NCI-H345 treated with DMSO at 0.1 percent for 48 hours (cell line): ENCODE measurements at regions not wholly inside any gene's neighbourhood (a gene's known extent, or its start where the extent isn't known, plus 50 kb on each side); places are given as distances from the start of the nearest gene placed in this dataset.

Source experiments
- DNase-seq: peaks from one replicate; lab custom pipeline; 2025; ENCODE audit not compliant: unreplicated experiment; lab: John Stamatoyannopoulos, UW

DNA sequence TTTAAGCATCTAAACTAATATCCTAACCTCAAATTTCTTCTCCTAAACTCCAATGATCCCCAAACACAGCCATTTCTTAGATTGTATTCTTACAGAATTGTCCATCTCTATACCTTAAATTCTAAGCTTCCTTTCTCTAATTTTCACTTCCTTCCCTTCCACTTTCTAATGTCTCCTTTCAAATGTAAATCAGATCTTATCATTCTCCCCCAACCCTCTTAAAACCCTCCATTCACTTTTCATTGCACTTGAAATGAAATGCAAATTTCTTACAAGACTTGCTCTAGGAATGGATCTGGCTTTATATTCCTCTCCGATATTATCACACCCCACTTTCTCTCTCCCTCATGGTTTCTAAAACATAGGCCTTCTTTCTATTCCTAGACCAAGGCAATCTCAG, 534.6 kb downstream of the LMO4 start:
- DNase-seq: no peak

DNA sequence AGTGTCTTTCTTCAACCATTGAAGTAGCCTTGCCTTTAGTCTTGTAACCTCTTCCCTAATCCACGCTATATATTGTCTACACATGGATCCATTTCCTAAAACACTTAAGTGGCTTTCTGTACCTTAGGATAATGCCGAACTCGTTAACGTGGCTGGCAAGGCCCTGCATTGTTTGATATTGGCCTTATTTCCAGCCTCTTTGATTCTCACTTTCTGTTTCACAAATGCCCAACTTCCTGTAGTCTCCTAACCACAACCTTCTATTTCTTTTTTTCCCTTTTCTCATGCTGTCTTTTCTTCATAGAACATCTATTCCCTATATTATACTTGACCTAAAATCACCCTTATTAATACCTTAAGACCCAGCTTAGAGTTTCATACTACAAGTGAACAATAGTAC, 536.0 kb downstream of the LMO4 start:
- no peak for DNase-seq

DNA sequence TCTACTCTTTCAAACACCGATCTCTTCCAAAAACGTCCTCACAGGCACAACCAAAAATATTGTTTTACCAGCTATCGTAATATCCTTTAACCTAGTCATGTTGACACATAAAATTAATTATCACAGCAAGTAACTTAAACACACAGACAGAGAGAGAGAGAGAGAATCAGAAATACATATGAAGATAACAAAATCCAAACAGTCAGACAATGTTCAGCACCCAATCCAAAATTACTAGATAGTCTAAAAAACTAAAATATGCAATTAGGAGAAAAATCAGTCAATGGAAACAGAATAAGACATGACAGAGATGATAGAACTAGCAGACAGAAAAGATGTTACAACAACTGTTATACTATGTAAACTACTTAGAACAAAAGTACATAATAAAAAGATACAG, 537.7 kb downstream of the LMO4 start:
- DNase-seq: no peak

DNA sequence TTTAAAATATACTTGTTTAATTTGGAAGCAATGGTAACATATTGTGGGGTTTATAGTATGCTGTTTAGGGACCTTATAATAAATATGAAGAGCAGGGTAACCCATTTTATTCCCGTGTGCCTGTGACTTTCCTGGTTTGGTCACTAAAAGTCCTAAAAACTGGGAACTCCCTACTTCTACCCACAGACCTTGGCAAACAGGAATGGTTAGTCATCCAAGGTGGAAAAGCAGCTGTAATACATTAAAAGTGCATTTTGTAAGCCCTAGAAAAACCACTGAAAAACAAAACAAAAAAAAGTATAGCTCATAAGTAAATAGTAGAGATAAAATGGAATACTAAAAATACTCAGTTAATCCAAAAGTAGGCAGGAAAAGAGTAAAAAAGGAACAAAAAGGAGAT, 538.9 kb downstream of the LMO4 start:
- DNase-seq: no peak

DNA sequence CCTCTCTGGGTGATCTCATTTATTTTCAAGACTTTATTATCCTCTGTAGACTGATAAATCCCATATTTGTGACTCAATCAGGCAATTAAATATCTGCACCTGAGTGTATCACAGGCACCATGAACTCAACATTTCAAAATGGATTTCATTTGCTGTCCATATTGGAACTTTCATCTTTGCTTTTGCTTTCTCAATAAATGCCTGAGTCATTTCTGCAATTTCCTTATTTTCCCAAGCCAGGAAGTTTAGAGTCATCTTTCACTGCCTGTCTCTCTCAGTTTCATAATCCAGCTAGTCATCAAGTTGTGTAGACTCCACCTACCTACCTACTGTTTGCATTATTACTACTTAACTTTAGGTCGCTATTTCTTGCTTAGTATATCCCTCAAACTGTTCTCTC, 540.9 kb downstream of the LMO4 start:
- no peak for DNase-seq

DNA sequence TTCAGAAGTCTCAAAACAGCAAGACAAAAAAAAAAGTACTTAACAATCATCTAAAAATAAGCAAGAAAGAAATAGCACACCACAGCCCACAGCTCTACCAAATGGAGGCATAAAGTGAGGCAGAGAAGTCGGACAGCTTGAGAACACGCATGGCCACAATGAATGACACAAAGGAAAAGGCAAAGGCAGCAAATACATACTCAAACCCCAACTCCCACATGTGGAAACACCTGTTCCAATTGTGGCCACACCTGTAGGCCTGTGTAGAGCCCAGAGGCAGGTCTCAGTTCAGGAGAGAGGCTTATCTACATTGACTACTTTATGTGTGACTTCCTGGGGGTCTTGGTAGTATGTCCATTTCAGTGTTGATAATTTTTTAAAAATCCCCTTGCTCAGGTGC, 543.5 kb downstream of the LMO4 start:
- DNase-seq: no peak

DNA sequence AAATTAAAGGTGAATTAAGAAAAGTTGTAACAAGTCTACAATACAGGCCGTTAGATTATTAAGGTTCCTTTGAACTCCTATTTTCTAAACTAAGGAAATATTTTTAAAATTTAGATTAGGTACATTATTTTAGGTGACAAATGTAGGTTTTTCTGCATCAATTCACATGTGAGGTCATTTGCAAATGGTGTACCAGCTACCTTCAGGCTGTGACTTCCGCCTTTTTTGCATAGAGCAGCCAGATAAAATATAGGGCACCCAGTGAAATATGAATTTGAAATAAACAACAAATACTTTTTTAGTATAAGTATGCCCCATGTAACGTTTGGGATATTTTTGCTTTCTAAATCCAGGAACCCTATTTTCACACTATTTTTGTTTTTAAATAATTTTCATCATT, 544.0 kb downstream of the LMO4 start:
- no peak for DNase-seq

DNA sequence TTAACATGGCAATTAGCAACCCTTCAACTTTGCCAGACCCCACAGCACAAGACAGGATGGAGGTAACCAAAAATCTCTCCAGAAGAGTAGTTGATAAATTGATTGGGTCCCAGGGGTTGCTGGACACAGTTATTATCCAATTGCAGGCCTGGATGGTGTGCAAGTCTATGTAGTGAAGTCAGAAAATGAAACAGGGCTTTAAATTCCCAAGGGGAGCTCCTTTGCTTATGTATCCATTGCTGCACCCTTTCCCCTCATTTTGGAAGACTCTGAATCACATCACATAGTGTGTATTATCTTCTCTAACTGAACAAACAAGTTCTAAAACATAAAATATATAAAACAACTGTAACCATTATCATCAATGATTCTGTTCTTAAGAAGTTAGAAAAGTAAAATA, 550.2 kb downstream of the LMO4 start:
- DNase-seq: no peak

DNA sequence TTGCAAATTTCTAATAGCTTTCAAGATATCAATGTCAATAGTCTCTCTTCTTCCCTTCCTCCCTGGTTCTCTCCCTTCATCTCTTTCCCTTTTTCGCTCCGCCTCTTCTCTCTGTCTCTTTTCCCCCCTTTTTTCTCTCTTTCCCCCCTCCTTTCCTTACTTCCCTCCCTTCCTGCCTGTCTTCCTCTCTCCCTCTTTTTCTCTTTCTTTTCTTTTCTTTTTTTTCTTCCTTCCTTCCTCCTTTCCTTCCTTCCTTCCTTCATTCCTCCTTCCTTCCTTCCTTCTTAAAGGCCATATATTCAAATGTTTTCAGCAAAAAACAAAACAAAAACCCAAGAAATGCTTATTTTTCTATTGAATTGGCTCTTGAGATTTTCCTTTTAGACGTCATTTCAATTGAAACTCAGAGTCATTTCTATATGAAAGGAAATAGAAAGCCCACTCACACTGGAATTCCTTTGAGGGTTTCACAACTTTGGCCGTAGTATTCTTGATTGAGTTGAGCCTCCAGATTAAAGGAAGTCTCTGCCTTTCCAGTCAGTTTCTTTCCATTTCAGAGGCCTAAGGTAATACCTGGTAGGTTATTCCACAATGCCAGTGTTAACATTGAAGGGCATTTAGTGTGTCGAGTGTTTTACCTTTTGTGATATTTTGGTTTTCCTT, 551.5 kb downstream of the LMO4 start:
- DNase-seq: no peak

DNA sequence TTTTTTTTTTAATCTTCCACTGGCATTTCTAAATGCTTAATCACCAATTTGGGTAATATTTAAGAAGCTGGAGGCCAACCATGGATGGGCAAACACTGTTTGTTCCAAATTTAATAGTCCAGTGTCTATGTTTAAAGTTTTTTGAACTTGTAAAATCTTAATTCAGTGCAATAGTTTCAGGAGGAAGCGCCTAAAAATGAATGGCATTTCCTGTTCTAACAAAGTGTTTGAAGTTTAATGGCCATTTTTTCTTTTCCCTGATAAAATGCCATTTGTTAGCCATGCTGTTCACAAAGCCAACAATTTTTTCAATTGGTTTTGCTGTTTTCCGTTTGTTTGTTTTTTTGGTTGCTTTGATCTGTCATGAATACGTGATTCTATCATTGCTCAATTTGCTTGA, 552.1 kb downstream of the LMO4 start:
- DNase-seq: no peak

DNA sequence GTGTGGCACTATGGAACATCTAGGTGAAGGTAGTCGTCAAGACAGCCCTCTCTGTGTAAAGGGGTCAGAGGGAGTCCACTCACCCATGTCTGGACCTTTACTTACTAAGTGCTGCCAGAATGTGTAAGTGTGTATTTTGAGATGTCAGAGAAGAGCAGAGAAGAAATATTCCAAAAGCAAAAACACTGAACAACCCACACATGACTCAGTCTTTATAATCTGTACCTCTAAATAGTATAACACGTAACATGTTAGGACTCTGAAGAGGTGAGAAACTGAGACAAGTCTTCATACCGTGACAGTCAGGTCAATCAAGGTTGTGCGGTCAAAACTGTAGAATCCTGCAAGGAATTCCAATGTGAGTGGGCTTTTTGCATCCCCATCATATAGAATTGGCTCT, 555.2 kb downstream of the LMO4 start:
- no peak for DNase-seq

DNA sequence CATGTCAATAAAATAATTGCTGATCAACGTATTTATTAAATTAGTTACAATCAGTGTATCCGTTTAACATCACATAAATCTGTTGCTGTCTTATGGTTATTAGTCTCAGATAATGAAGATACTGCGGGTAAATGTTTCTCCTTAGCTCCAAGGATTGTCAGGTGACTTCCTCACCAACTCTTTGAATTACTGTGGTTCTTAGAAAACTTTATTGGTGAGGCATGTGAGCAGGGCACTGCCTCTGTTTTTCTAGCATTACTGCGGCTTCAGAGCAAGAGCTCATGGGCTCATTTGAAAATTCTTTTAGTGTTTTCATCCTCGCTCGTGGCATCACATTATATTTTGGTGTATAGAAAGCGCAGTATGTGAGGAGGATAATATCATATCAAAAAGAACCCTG, 555.9 kb downstream of the LMO4 start:
- no peak for DNase-seq

DNA sequence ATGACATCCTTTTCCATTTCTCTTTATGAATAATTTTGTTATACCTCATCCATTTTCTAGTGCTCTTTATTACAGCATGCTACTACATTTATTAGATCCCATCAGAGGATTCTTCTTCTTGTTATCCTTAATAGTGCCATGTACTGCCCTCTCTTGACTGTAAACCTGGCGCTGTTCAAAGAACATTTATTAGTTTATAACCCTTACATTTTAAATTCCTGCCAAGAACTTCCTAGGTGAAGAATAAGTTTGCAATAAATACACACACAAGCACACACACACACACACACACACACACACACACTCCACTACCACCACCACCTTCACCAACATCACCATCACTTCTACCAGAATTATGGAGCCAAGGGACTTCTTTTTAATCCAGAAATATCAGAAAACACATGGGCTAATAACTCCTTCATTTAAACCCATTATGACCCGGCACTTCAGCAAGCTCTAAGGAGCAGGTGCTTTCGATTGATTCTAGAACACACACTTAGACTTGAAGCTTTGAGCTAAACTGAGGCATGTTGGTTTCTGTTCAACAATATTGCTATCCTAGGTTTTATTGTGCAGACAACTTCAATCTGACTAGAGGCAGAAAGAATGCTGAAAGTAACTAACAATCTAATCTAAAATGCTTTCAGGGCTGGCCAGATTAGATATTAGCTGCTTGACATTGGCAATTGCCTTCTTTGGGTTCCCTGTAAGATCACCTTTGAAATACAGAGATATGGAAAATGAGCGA, 556.8 kb downstream of the LMO4 start:
- DNase-seq: no peak

DNA sequence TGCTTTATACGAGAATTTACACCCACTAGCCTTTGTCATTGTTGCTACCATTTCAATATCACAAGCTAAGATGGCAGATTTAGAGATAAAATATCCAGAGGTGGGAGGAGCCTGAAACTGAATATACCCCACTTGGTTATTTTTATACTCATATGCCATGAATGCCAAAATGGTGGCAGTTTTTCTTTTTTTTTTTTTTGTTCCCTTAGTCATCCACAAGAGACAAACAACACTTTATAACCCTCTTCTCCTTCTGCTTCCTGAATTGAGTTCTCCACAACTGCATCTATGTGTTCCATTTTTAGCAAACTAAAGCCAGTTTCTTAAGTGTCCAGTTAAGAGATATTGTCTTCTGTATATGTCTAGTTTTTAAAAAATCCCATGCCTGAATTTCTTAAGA, 558.4 kb downstream of the LMO4 start:
- no peak for DNase-seq

DNA sequence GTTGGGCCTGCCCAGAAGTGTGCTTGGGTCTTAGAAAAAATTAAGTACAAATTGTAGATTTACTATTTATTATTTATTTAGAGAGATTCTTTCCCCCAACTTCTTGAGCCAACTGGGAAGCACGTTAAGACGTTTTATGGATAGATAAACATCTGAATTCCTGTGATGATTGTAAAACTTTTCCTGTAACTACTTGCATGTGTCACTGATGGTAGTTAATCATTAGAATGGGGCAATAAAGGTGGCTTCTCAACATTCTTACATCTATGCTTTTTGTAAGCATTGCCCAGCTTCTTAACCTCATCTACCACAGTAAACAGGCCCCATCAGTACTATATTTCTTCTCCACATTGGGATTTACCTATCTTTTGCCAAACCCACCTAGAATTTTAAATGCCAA, 559.8 kb downstream of the LMO4 start:
- no peak for DNase-seq

DNA sequence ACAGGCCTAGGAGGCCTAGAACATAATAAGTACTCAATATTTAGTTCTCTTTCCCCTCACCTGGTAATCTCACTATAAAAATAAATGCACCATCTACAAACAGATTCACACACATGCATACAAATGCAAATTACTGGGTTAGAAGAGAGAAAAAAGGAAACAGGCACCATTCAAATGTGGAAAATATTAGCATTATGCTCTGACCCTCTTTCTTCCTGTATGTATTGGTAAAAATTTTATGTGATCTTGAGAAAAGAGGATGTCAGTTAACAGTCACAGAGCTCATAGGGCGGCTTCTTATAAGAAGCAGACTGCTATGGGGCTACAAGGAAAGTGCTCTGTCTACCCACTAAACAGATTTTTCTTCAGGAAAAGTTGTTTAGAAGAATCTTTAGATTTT, 565.4 kb downstream of the LMO4 start:
- DNase-seq: no peak

DNA sequence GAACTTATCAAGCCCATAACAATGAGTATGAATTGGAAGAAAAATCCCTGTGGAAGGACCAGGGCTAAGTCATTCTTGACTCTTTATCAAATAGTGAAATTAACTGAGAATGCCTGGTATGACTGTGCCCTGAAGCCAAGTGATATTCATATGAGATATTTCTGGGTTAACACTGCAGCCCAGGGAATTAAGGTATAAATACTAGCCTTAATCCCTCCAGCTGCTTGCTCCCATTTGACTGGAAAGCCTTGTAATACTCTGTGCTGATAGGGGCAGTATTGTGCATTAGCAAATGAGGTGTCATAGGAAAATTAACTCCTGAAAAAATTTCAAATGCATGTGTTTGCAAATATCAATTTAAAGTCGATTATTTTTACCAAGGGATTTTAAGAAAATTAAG, 568.8 kb downstream of the LMO4 start:
- no peak for DNase-seq

DNA sequence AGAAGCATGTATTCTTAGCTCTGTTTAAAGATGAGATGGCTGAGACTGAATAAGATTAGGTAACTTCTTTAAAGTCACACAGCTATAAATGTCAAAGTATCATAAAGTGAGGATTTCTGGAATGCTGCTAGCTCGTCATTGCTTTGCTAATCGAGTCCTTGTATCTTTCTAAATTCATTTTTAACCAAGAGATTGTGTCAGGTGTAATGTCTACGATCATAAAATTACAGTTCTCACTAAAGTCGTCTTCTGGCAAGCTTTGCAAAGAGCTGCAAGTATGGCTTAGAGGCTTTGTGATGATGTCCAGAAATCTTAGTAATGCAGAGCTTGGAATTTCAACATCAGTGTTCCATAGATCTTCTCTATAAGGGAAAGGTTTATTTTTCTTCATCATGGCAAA, 569.8 kb downstream of the LMO4 start:
- DNase-seq: no peak

DNA sequence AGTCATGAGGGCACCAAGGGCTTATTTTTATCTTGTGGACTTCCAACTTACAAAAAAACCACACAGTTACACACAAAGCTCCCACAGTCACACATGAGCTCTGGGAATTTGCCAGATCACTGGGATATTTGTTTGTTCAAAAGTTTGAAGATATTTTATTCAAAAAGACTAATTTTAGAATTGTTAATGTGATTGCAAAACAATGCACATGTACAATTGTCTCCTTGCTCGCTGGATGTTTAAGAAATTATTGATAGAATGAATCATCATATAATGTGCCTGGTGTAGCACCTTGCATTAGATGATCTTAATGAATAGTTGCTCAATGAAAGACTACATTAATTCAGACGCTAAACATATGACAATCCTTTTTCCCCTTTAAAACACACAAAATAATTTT, 570.3 kb downstream of the LMO4 start:
- DNase-seq: no peak

DNA sequence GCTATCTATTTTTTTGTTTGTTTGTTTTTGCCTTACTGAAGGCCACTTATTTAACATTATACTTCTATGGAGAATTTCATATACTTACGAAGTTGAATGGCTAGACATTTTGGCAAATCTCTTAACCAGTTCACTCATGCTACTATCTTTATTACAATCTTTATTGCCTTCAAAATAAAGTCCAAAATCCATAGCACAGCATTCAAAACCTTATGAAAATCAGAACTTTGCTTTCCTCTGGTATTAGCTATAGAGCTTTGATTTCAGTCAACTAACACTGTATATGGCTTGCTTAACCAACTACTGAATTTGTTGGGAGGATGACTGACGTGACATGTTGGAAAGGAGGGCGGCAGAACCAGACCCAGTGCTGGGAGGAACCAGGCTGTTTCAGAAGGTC, 571.1 kb downstream of the LMO4 start:
- no peak for DNase-seq

DNA sequence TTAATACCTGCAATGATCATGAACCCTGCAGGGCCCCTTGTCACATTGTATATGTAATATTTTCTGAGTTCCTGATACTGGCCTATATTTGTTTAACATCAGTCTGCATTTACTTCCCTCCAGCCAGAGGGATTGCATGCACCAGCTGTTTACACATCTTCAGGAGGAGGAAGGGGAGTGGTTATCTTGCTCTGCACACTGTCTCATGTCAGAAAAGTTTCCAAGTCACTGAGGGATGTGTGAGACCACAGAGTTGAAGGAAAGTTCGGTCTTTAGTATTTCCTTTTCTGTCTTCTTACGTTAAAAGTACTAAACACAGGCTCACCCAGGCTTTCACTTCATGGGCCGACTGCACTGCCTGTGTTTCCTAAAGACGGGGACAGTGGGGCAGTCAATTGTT, 574.1 kb downstream of the LMO4 start:
- no peak for DNase-seq

DNA sequence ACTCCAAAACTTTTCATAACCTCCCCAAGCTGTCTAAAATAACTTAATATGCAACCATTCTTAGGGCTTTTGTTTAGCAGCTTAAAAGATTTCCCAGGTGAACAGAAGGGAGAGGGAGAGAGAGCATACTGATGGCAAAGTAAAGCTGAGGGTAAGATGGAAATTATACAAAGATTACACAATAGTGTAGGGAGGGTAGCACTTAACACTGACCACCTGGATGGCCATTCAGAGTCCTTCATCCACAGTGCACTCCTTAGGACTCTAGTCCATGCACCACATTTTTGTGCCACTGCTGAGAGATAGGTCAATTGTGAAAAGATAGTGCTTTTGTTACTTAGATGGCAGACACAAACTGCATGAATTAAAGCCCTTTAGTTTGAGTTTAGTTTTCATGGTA, 574.6 kb downstream of the LMO4 start:
- DNase-seq: no peak

DNA sequence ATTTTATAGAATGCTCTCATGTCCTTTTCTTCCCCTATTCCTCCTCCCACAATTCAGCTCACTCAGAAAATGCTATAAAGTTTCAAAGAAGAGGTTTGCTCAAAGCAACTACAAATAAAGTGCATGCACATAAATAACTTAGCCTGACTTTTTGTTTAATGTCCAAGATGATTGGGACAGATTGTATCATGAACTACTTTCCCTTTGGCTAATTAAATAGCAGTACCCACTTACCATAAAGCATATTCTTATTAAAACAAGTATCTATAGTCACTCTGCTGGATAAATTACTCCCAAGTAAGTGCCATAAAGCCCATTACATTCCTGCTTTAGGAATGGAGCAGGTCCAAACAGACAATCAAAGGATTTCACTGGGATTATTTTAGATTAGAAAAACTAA, 576.0 kb downstream of the LMO4 start:
- no peak for DNase-seq
